A549 (cell line): ENCODE measurements at regions not wholly inside any gene's neighbourhood (a gene's known extent, or its start where the extent isn't known, plus 50 kb on each side); places are given as distances from the start of the nearest gene placed in this dataset.

Experiments used
- ATAC-seq, 2 experiments: fragments of 200-7000 bp in 1 of 2; fragments of >200 bp in 1 of 2; cut with Nextera tagmentation in 1 of 2; cut with Tn5 transposase in 1 of 2; 3 replicates each; pipeline versions ENCODE4 v1.8.0 to v1.9.1; 2018 to 2020; ENCODE audit warnings: mild to moderate bottlenecking in 1 of 2, moderate library complexity in 1 of 2
- CTCF ChIA-PET: fragments of 300-600 bp; sonication (Branson Sonifier 250); formaldehyde crosslinking; extraction: SDS; loops from one replicate; lab custom pipeline; 2021; ENCODE audit warnings: antibody characterized with exemption, inconsistent platforms; lab: Yijun Ruan, JAX
- POLR2A ChIA-PET: fragments of 350-600 bp; formaldehyde crosslinking; extraction: SDS; loops from one replicate; lab custom pipeline; 2021; ENCODE audit warnings: antibody characterized with exemption, inconsistent platforms; lab: Yijun Ruan, JAX
- DNase-seq, 2 experiments: peaks; one replicate each; pipeline versions ENCODE4 v3.0.0 to v3.0.0-alpha.2; 2011 to 2016; ENCODE audit warnings: low read depth in 1 of 2, low spot score in 1 of 2
- FAIRE-seq: peaks from 2 replicates; lab custom pipeline; 2011; peaks lifted over from hg19 to GRCh38; lab: Jason Lieb, UNC
- H3K27ac ChIP-seq, 2 experiments: fragments of >200 bp; sonication (Bioruptor Twin); formaldehyde crosslinking; 3 replicates each; pipeline ENCODE4 v1.5.1; 2016 to 2017
- H3K4me1 ChIP-seq: fragments of >200 bp; sonication (Bioruptor Twin); formaldehyde crosslinking; 3 replicates; pipeline ENCODE4 v1.6.1; 2016
- H3K4me2 ChIP-seq: fragments of >200 bp; sonication (Bioruptor Twin); formaldehyde crosslinking; 3 replicates; pipeline ENCODE4 v1.6.1; 2016
- H3K4me3 ChIP-seq: fragments of >200 bp; sonication (Bioruptor Twin); formaldehyde crosslinking; 3 replicates; pipeline ENCODE4 v1.5.1; 2016
- H3K9me3 ChIP-seq: fragments of >200 bp; sonication (Bioruptor Twin); formaldehyde crosslinking; 3 replicates; pipeline ENCODE4 v1.6.1; 2016
- CBX2 ChIP-seq: fragments of 200-600 bp; sonication (generic); IDR thresholded peaks from 2 replicates; pipeline ENCODE4 v1.6.1; 2016; ENCODE audit warnings: low read depth, mild to moderate bottlenecking, borderline replicate concordance
- CBX8 ChIP-seq: fragments of 200-600 bp; sonication (generic); IDR thresholded peaks from 2 replicates; pipeline ENCODE4 v1.6.1; 2016
- CHD2 ChIP-seq: fragments of 150-350 bp; IDR thresholded peaks from 2 replicates; pipeline ENCODE4 v1.6.1; 2014; ENCODE audit warnings: low read length; ENCODE audit not compliant: partially characterized antibody
- GATA3 ChIP-seq: IDR thresholded peaks from 2 replicates; pipeline ENCODE4 v1.6.1; 2012; ENCODE audit warnings: borderline replicate concordance
- HDAC2 ChIP-seq: fragments of 200-600 bp; sonication (generic); IDR thresholded peaks from 2 replicates; pipeline ENCODE4 v1.6.1; 2016
- HEYL ChIP-seq: fragments of 250-450 bp; sonication (Bioruptor Pico); IDR thresholded peaks from 2 replicates; pipeline ENCODE4 v1.8.0; 2021; ENCODE audit warnings: mild to moderate bottlenecking, moderate library complexity
- JUN ChIP-seq, 2 experiments: fragments of >200 bp; sonication (Bioruptor Twin); formaldehyde crosslinking; IDR thresholded peaks; 2 replicates in 1 of 2; 3 replicates in 1 of 2; pipeline ENCODE4 v1.6.1; 2016 to 2017
- JUNB ChIP-seq: fragments of >200 bp; sonication (Bioruptor Twin); formaldehyde crosslinking; IDR thresholded peaks from 2 replicates; pipeline ENCODE4 v1.6.1; 2016
- KDM1A ChIP-seq: fragments of 200-600 bp; sonication (generic); IDR thresholded peaks from 2 replicates; pipeline ENCODE4 v1.6.1; 2016; ENCODE audit warnings: low read depth, mild to moderate bottlenecking
- NFE2L2 ChIP-seq: fragments of 150-350 bp; conservative IDR thresholded peaks from 2 replicates; pipeline ENCODE4 v1.6.1; 2014; ENCODE audit warnings: low read length
- PHF8 ChIP-seq: fragments of 200-600 bp; sonication (generic); IDR thresholded peaks from 2 replicates; pipeline ENCODE4 v1.6.1; 2016; ENCODE audit warnings: low read depth, mild to moderate bottlenecking, antibody characterized with exemption, moderate library complexity, borderline replicate concordance
- POLR2A ChIP-seq: IDR thresholded peaks from 2 replicates; pipeline ENCODE4 v1.6.1; 2012; ENCODE audit warnings: mild to moderate bottlenecking, low read length
- ZC3H11A ChIP-seq: fragments of 450-650 bp; IDR thresholded peaks from 2 replicates; pipeline ENCODE4 v1.6.1; 2014; ENCODE audit warnings: antibody characterized with exemption, mild to moderate bottlenecking
- ZNF302 ChIP-seq: fragments of 250-450 bp; sonication (Bioruptor Pico); IDR thresholded peaks from 2 replicates; pipeline ENCODE4 v1.9.0; 2021; ENCODE audit warnings: inconsistent platforms, mild to moderate bottlenecking, moderate library complexity
- ZSCAN20 ChIP-seq: fragments of 250-450 bp; sonication (Bioruptor Pico); IDR thresholded peaks from 2 replicates; pipeline ENCODE4 v1.8.0; 2022; ENCODE audit warnings: mild to moderate bottlenecking, moderate library complexity
- WGBS: methylation state at CpG from one replicate; pipeline ENCODE4 v1.1.6; 2017; ENCODE audit errors: missing lambda C conversion rate; 5-methylcytosine and 5-hydroxymethylcytosine counted together
- TF ChIP-seq, protein P1 (sequence below): fragments of 150-350 bp; IDR thresholded peaks from 2 replicates; pipeline ENCODE4 v1.6.1; 2014; ENCODE audit warnings: low read depth, mild to moderate bottlenecking, low read length
- TF ChIP-seq, protein P2 (sequence below): fragments of >200 bp; sonication (Bioruptor Twin); formaldehyde crosslinking; IDR thresholded peaks from 2 replicates; pipeline ENCODE4 v1.6.1; 2016
- TF ChIP-seq, protein P3 (sequence below): fragments of >200 bp; sonication (Bioruptor Twin); formaldehyde crosslinking; IDR thresholded peaks from 3 replicates; pipeline ENCODE4 v1.5.1; 2016

DNA sequence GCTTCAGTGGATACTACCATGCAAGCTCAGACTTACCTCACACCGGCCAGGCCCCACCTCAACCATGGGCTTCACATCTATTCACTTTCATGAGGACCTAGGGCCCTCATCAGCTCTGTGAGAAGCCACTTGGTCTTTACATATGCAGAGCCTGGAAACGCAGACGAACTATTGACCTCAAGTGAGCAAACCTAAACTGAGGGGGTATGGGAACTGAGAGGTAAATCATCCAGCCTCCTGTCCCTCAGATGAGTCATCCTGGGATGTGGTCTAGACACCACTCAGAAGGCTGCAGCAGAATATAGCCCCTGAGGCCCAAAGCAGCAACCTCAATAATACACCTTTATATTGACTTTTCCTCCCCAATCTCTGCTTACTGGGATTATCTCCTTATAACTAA lies 578.0 kb downstream of the INSC start:
- DNase-seq: no peak
- CTCF ChIA-PET: interaction anchor here (1.1 to 1.4 kb wide), 2 partner anchors 18 to 43 kb away, joined by 3 read pairs; no protein-coding TSS in a partner anchor
- no peak for ATAC-seq
- Histone ChIP-seq H3K4me2 (no peak overlapping the region), H3K4me1 (no peaks in the 10 kb centered on the region), H3K4me3 (no peak overlapping the region), H3K9me3 (no peaks in the 10 kb centered on the region), H3K27ac (no peak overlapping the region)
- TF ChIP-seq HDAC2 (no peak), ZSCAN20 (CRISPR knock-in tag) (no peak), JUN (IDR thresholded peaks at IDR 0.05) (no peak), KDM1A (no peak), ZNF302 (CRISPR knock-in tag) (no peak)
- TF ChIP-seq, protein P1, sequence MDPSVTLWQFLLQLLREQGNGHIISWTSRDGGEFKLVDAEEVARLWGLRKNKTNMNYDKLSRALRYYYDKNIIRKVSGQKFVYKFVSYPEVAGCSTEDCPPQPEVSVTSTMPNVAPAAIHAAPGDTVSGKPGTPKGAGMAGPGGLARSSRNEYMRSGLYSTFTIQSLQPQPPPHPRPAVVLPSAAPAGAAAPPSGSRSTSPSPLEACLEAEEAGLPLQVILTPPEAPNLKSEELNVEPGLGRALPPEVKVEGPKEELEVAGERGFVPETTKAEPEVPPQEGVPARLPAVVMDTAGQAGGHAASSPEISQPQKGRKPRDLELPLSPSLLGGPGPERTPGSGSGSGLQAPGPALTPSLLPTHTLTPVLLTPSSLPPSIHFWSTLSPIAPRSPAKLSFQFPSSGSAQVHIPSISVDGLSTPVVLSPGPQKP: no peak
- no peak for FAIRE-seq
- 6% methylated on average over 3 of the region's 3 CpGs for WGBS
- POLR2A ChIA-PET: no interaction called here

DNA sequence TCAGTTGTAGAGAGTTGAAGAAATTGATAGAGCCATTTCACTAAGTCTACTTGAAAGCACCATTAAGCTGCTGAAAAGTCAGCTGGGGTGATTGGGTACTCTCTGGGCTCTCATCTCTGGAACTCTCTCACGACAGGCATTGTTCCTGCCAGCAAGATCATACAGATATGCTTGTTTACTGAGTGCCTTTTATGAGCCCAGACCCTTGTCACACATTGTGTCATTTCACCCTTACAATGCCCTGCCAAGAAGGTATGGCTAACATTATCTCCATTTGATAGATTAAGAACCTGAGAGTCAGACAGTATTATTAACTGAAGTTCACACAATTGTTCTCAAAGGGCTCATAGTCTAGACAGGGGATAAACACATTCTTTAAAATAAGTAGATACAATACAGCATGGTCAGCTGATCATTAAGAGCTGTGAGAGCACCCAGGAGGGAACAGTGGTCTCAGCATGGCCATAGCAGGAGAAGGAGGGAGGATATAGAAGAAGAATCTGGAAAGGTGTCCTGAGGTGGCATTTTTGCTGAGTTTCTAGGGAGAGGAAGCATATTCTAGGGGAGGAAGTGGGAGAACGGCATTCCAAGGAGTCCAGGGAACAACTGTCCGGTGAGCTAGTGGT lies 580.5 kb downstream of the INSC start:
- ChIA-PET CTCF (interaction anchor here (1.2 to 1.6 kb wide), 2 partner anchors 11 to 14 kb away, joined by 3 to 4 read pairs; no protein-coding TSS in a partner anchor), POLR2A (no interaction called here)
- WGBS: 16% methylated on average over 3 of the region's 3 CpGs
- TF ChIP-seq ZC3H11A (no peak), KDM1A (no peak), CBX2 (no peak), GATA3 (no peak), JUNB (no peak)
- TF ChIP-seq, protein P2, sequence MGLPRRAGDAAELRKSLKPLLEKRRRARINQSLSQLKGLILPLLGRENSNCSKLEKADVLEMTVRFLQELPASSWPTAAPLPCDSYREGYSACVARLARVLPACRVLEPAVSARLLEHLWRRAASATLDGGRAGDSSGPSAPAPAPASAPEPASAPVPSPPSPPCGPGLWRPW: no peak
- Histone ChIP-seq H3K4me2 (no peak overlapping the region), H3K27ac (no peak overlapping the region), H3K4me1 (no peaks in the 10 kb centered on the region), H3K4me3 (no peak overlapping the region), H3K9me3 (no peaks in the 10 kb centered on the region)
- DNase-seq: no peak
- FAIRE-seq: no peak
- no peak for ATAC-seq

DNA sequence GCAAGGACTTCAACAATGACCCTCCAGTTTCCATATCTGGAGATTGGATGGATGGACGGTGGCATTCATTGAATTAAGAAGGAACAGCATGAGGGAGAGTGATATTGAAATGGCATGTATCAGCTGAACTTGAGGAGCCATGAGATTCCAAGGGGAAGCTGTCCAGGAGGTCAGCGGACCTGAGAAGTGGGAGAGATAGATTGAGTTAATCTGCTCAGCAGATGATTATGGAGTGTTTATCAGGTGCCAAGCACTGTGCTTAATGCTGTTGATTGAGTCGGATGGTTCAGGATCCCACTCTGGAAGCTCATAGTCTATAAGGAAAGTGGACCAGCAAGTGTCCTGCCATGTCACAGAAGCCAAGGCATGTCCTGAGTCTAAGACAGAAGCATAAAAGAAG lies 581.3 kb downstream of the INSC start:
- CTCF ChIA-PET: interaction anchor here (1.2 to 1.6 kb wide), 2 partner anchors 10 to 13 kb away, joined by 3 to 4 read pairs; no protein-coding TSS in a partner anchor
- FAIRE-seq (no peak), DNase-seq (no peak), ATAC-seq (no peak)
- Histone ChIP-seq H3K4me3 (no peak overlapping the region), H3K27ac (no peak overlapping the region), H3K9me3 (no peaks in the 10 kb centered on the region), H3K4me2 (no peak overlapping the region), H3K4me1 (no peaks in the 10 kb centered on the region)
- POLR2A ChIA-PET: no interaction called here
- 4% methylated on average over 3 of the region's 3 CpGs for WGBS
- TF ChIP-seq, protein P3, sequence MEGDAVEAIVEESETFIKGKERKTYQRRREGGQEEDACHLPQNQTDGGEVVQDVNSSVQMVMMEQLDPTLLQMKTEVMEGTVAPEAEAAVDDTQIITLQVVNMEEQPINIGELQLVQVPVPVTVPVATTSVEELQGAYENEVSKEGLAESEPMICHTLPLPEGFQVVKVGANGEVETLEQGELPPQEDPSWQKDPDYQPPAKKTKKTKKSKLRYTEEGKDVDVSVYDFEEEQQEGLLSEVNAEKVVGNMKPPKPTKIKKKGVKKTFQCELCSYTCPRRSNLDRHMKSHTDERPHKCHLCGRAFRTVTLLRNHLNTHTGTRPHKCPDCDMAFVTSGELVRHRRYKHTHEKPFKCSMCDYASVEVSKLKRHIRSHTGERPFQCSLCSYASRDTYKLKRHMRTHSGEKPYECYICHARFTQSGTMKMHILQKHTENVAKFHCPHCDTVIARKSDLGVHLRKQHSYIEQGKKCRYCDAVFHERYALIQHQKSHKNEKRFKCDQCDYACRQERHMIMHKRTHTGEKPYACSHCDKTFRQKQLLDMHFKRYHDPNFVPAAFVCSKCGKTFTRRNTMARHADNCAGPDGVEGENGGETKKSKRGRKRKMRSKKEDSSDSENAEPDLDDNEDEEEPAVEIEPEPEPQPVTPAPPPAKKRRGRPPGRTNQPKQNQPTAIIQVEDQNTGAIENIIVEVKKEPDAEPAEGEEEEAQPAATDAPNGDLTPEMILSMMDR: no peak
- TF ChIP-seq POLR2A: no peak

DNA sequence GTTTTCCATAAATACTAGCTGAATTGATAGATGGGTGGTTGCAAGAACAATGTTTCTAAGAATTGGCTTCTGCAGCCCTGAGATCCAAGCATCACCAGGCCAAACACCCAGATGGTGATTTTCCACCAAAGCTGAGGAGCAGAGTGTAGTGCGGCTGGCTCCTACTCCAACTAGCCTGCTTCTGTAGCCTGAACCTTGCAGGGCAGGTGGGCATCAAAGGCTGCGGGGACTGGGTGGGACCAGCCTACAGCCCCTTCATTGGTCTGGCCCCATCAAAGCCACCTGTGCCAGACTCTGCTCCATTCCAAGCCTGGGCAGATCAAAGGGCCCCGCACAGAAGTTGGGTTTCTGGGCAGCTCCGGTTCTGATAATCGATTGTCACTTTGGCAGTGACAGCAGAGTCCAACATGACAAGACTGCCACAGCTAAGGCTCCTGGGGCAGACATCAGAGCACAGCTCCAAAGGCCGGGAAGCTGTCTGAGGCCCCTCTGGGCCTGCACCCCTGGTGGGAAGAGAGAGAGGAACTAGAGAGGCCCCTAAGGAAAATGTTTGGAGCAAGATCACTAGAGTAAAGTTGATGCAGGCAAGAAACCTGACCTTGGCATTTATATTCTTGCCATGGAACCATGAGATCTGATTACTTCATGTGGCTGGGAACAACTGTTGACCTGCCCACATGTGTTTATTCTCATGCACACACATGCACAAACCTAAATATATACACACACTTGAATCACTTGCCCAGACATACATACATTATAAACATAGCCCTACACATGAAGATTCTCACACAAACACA lies 582.9 kb downstream of the INSC start:
- Histone ChIP-seq H3K4me1 (no peaks in the 10 kb centered on the region), H3K4me3 (no peak overlapping the region), H3K4me2 (no peak overlapping the region), H3K9me3 (no peaks in the 10 kb centered on the region), H3K27ac (no peak overlapping the region)
- FAIRE-seq (no peak), DNase-seq (no peak), ATAC-seq (no peak)
- ChIA-PET CTCF (no interaction called here), POLR2A (no interaction called here)
- WGBS: 38% methylated on average over 3 of the region's 6 CpGs
- TF ChIP-seq CHD2 (no peak), NFE2L2 (no peak), CBX8 (no peak), GATA3 (no peak), PHF8 (no peak), HEYL (CRISPR knock-in tag) (no peak)
